Panc1 (cell line): ENCODE measurements at regions not wholly inside any gene's neighbourhood (a gene's known extent, or its start where the extent isn't known, plus 50 kb on each side); places are given as distances from the start of the nearest gene placed in this dataset.

Source experiments
- ATAC-seq: fragments of 200-7000 bp; cut with Tn5 transposase; 2 replicates; pipeline ENCODE4 v1.9.1; 2020; ENCODE audit warnings: mild to moderate bottlenecking, moderate library complexity
- BruUV-seq: library from RNA; stranded (reverse); fragments of 400-500 nt; replicated peaks from 2 replicates; lab custom pipeline; 2021; lab: Mats Ljungman, UMichigan
- CTCF ChIA-PET: fragments of 300-600 bp; sonication (Branson Sonifier 250); formaldehyde crosslinking; loops from one replicate; lab custom pipeline; 2022; ENCODE audit warnings: antibody characterized with exemption; lab: Charles Lee
- POLR2A ChIA-PET: fragments of 300-600 bp; sonication (Branson Sonifier 250); formaldehyde crosslinking; loops from one replicate; lab custom pipeline; 2022; ENCODE audit warnings: antibody characterized with exemption; lab: Charles Lee
- DNase-seq: peaks from one replicate; pipeline ENCODE4 v3.0.0-alpha.2; 2010; ENCODE audit warnings: low read depth, low spot score
- H3K27ac ChIP-seq: 2 replicates; pipeline ENCODE4 v1.5.1; 2011; ENCODE audit warnings: mild to moderate bottlenecking, low read length, inconsistent platforms
- H3K27me3 ChIP-seq: fragments of 200-500 bp; sonication (Bioruptor generic); 2 replicates; pipeline ENCODE4 v1.6.0; 2014; ENCODE audit warnings: low read length, inconsistent platforms; ENCODE audit not compliant: control insufficient read depth, insufficient read depth
- H3K36me3 ChIP-seq: fragments of 200-500 bp; sonication (Bioruptor generic); 2 replicates; pipeline ENCODE4 v1.5.1; 2014; ENCODE audit warnings: inconsistent platforms, mild to moderate bottlenecking, low read length, moderate library complexity; ENCODE audit not compliant: control insufficient read depth, insufficient read depth
- H3K4me1 ChIP-seq: 2 replicates; pipeline ENCODE4 v1.5.1; 2011; ENCODE audit warnings: inconsistent platforms, mild to moderate bottlenecking, low read length, moderate library complexity; ENCODE audit not compliant: control insufficient read depth, insufficient read depth
- H3K4me3 ChIP-seq, 2 experiments: 2 replicates each; pipeline ENCODE4 v1.5.1; 2011 to 2012; ENCODE audit warnings: low read depth in 2 of 2, low read length in 2 of 2, mild to moderate bottlenecking in 2 of 2, inconsistent platforms in 1 of 2, moderate library complexity in 1 of 2
- H3K9me3 ChIP-seq: fragments of 200-500 bp; sonication (Bioruptor generic); 2 replicates; pipeline ENCODE4 v1.5.1; 2014; ENCODE audit warnings: low read depth, mild to moderate bottlenecking, inconsistent platforms, low read length, moderate library complexity; ENCODE audit not compliant: control insufficient read depth, insufficient read depth
- CTCF ChIP-seq: fragments of 450-650 bp; IDR thresholded peaks from 2 replicates; pipeline ENCODE4 v1.5.1; 2017; ENCODE audit warnings: mild to moderate bottlenecking
- POLR2AphosphoS5 ChIP-seq: IDR thresholded peaks from 2 replicates; pipeline ENCODE4 v1.6.1; 2012; ENCODE audit warnings: mild to moderate bottlenecking, low read depth, low read length, moderate library complexity
- REST ChIP-seq, 2 experiments: IDR thresholded peaks; 2 replicates each; pipeline ENCODE4 v1.6.1; 2011 to 2012; ENCODE audit warnings: low read depth in 2 of 2, control low read depth in 1 of 2, low read length in 1 of 2, mild to moderate bottlenecking in 1 of 2, moderate library complexity in 1 of 2; ENCODE audit not compliant: insufficient read depth in 1 of 2
- SIN3A ChIP-seq: IDR thresholded peaks from 2 replicates; pipeline ENCODE4 v1.6.1; 2012; ENCODE audit warnings: low read depth, mild to moderate bottlenecking, low read length, moderate library complexity, borderline replicate concordance; ENCODE audit not compliant: insufficient read depth
- TCF7L2 ChIP-seq: IDR thresholded peaks from 2 replicates; pipeline ENCODE4 v1.6.1; 2011; ENCODE audit warnings: mild to moderate bottlenecking, low read depth, low read length, inconsistent platforms
- in situ Hi-C: cut with HindIII; loops from 2 replicates; pipeline ENCODE4 v1.10.0; 2016; ENCODE audit warnings: low sequenced_read_pairs, low pct_unique_long_range_greater_than_20kb
- intact Hi-C: fragments of 100-400 bp; cut with micrococcal nuclease; formaldehyde crosslinking; loops from one replicate; pipeline ENCODE4 v1.10.0; 2022; ENCODE audit not compliant: unreplicated experiment

GRCh38 chr9:22308177-22308576 lies 138.4 kb upstream of the DMRTA1 start:
- CTCF ChIA-PET = no interaction called here
- in situ Hi-C loops = no loop called here

GRCh38 chr9:22316645-22317044 lies 130.0 kb upstream of the DMRTA1 start:
- Histone ChIP-seq H3K9me3 (no peaks in the 10 kb centered on the region), H3K27ac (no peak overlapping the region), H3K4me3 (no peak overlapping the region), H3K4me1 (no peaks in the 10 kb centered on the region), H3K36me3 (no peaks in the 10 kb centered on the region), H3K27me3 (no peaks in the 10 kb centered on the region)
- intact Hi-C loops (no loop called here), in situ Hi-C loops (no loop called here)
- ChIA-PET POLR2A (no interaction called here), CTCF (no interaction called here)
- TF ChIP-seq SIN3A (no peak), POLR2AphosphoS5 (no peak), REST (IDR thresholded peaks at IDR 0.05; ENCODE audit: insufficient read depth in 1 of 2, low read depth in 2 of 2, low read length in 1 of 2) (no peak), TCF7L2 (no peak), CTCF (no peak)
- ATAC-seq (no peak), DNase-seq (no peak)
- BruUV-seq = no TSS peak

More at GRCh38 chr9:22308177-22308576, 138.4 kb upstream of the DMRTA1 start:
- no peak for ATAC-seq
- H3K27ac ChIP-seq = no peak overlapping the region
- intact Hi-C loops = no loop called here
- TF ChIP-seq TCF7L2 (no peak), POLR2AphosphoS5 (no peak), CTCF (no peak), REST (IDR thresholded peaks at IDR 0.05; ENCODE audit: insufficient read depth in 1 of 2, low read depth in 2 of 2, low read length in 1 of 2) (no peak)
- H3K27me3 ChIP-seq = no peaks in the 10 kb centered on the region
- no TSS peak for BruUV-seq
- no peak overlapping the region for H3K4me3 ChIP-seq
- DNase-seq = no peak
- H3K4me1 ChIP-seq = no peaks in the 10 kb centered on the region
- POLR2A ChIA-PET = no interaction called here
- H3K9me3 ChIP-seq = no peaks in the 10 kb centered on the region
- H3K36me3 ChIP-seq = no peaks in the 10 kb centered on the region
